Neural crest cell (in vitro differentiated cells): ENCODE measurements at regions not wholly inside any gene's neighbourhood (a gene's known extent, or its start where the extent isn't known, plus 50 kb on each side); places are given as distances from the start of the nearest gene placed in this dataset.

ENCODE experiments used
- DNase-seq: peaks from one replicate; pipeline ENCODE4 v3.0.0; 2021; ENCODE audit warnings: low read depth, mixed read lengths, low spot score
- H3K27ac Mint-ChIP-seq: one replicate; pipeline ENCODE4 v1.8.0; 2021; ENCODE audit warnings: mild to moderate bottlenecking, mixed read lengths; ENCODE audit not compliant: unreplicated experiment
- H3K27me3 Mint-ChIP-seq: 2 replicates; pipeline ENCODE4 v1.8.0; 2021; ENCODE audit warnings: low read depth, mild to moderate bottlenecking, mixed read lengths
- H3K36me3 Mint-ChIP-seq: 2 replicates; pipeline ENCODE4 v1.8.0; 2021; ENCODE audit warnings: low read depth, mild to moderate bottlenecking, mixed read lengths
- H3K4me1 Mint-ChIP-seq: 2 replicates; pipeline ENCODE4 v1.8.0; 2021; ENCODE audit warnings: mixed read lengths
- H3K4me3 Mint-ChIP-seq: one replicate; pipeline ENCODE4 v1.8.0; 2021; ENCODE audit warnings: mild to moderate bottlenecking, mixed read lengths
- H3K9me3 Mint-ChIP-seq: 2 replicates; pipeline ENCODE4 v1.8.0; 2021; ENCODE audit warnings: mixed read lengths
- CTCF ChIP-seq: fragments of 200-600 bp; sonication (generic); conservative IDR thresholded peaks from 2 replicates; pipeline ENCODE4 v1.5.0; 2021; ENCODE audit warnings: antibody characterized with exemption, mild to moderate bottlenecking

DNA sequence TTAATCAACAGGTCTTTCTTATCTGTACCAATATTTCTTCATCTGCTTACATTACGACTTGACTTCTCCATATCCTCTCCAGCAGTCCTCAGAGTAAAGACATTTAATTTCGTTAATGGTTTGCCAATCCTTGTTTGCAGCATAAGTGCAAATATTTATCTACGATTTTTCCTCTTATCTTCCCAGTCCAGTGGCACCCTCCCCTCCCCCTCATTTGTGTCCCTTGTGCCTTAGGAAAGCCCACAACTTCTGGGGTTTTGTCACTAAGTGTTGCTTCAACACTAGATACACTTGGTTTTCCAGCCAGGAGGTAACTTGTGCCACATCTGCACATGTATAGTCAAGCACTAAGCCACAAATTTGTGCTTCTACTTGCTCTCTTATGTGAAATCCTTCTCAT lies 327.2 kb downstream of the CBLN4 start:
- H3K9me3 Mint-ChIP-seq: no peaks in the 10 kb centered on the region
- no peaks in the 10 kb centered on the region for H3K4me1 Mint-ChIP-seq
- no peak for DNase-seq
- H3K4me3 Mint-ChIP-seq: no peak overlapping the region
- peaks cover 8% of the 10 kb centered on the region for H3K27me3 Mint-ChIP-seq
- H3K27ac Mint-ChIP-seq: no peak overlapping the region
- H3K36me3 Mint-ChIP-seq: no peaks in the 10 kb centered on the region
- no peak for TF ChIP-seq CTCF

GRCh38 chr20:55677011-55677410 lies 328.3 kb downstream of the CBLN4 start:
- Mint-ChIP-seq H3K9me3 (no peaks in the 10 kb centered on the region), H3K27me3 (peaks cover 7% of the 10 kb centered on the region), H3K36me3 (no peaks in the 10 kb centered on the region), H3K4me1 (no peaks in the 10 kb centered on the region), H3K27ac (no peak overlapping the region), H3K4me3 (no peak overlapping the region)
- no peak for DNase-seq
- no peak for TF ChIP-seq CTCF

- Mint-ChIP-seq H3K27me3 (peaks cover 6% of the 10 kb centered on the region), H3K9me3 (no peaks in the 10 kb centered on the region), H3K36me3 (no peaks in the 10 kb centered on the region), H3K4me1 (no peaks in the 10 kb centered on the region), H3K4me3 (no peak overlapping the region), H3K27ac (no peak overlapping the region)
- TF ChIP-seq CTCF: no peak
- no peak for DNase-seq
Observed at GRCh38 chr20:55676097-55676496, 329.2 kb downstream of the CBLN4 start.

DNA sequence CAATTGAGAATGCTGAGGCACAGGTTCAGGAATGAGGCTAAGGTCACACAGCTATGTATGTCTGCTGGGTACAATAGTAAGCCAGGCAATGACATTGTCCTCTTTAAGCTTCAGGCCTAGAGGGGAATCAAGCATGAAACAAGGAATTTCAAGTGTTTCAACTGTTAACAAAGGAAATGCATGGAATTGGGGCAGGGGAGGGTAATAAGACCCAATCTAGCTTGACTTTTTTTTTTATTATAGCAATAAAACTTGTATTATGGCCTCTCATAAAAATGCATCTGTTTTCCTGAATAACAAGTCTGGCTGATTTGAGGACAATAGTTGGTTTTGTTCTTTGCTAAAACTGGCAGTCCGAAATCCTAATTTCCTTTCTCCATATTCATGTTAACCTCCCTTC lies 336.7 kb downstream of the CBLN4 start:
- Mint-ChIP-seq H3K36me3 (no peaks in the 10 kb centered on the region), H3K27ac (no peak overlapping the region), H3K27me3 (no peaks in the 10 kb centered on the region), H3K4me3 (no peak overlapping the region), H3K4me1 (no peaks in the 10 kb centered on the region), H3K9me3 (no peaks in the 10 kb centered on the region)
- no peak for DNase-seq
- no peak for TF ChIP-seq CTCF

DNA sequence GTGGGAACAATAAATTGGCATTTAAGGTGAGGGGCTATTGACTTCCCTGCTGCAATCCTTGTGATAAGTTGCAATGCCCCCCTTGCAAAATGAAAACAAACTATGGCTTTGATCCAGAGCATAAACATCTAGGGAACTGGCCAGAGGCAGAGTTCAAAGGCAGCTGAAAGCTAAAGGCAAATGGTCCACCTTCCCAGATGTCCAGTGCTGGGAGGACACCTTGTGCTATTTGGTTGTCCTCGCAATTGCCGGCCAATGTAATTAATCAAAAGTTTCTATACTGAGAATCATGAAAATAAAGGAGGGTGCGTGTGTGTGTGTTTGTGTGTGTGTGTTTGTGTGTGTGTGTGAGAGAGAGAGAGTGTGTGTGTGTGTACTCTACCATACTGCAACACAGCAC lies 337.4 kb downstream of the CBLN4 start:
- Mint-ChIP-seq H3K4me1 (no peaks in the 10 kb centered on the region), H3K36me3 (no peaks in the 10 kb centered on the region), H3K4me3 (no peak overlapping the region), H3K9me3 (no peaks in the 10 kb centered on the region), H3K27ac (no peak overlapping the region), H3K27me3 (no peaks in the 10 kb centered on the region)
- TF ChIP-seq CTCF: no peak
- no peak for DNase-seq

DNA sequence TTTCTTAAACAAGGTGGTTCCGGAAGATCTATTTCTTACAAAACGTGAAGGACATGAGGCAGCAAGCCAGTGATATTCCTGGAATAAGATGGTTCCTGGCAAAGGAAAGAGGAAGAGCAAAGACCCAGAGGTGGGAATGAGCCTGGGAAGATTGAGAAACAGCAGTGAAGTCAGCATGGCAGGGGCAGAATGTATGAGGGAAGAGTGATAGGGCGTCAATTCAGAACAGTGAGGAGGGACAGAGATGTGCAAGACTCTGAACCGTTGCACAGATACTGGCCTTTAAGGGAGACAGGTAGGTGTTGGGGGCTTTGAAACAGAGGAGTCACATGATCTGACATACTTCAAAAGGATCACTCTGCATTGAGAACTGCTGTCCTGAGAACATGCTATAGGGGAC lies 338.3 kb downstream of the CBLN4 start:
- no peaks in the 10 kb centered on the region for H3K27me3 Mint-ChIP-seq
- H3K36me3 Mint-ChIP-seq: no peaks in the 10 kb centered on the region
- H3K27ac Mint-ChIP-seq: no peak overlapping the region
- peaks cover 3% of the 10 kb centered on the region for H3K4me1 Mint-ChIP-seq
- no peak for TF ChIP-seq CTCF
- peaks cover 2% of the 10 kb centered on the region for H3K9me3 Mint-ChIP-seq
- H3K4me3 Mint-ChIP-seq: no peak overlapping the region
- DNase-seq: no peak
